Neural cell (in vitro differentiated cells): ENCODE measurements at regions not wholly inside any gene's neighbourhood (a gene's known extent, or its start where the extent isn't known, plus 50 kb on each side); places are given as distances from the start of the nearest gene placed in this dataset.

Experiments
- EZH2 ChIP-seq: fragments of 200-600, 300-800 bp; shearing (Covaris generic), sonication (generic); IDR thresholded peaks from 2 replicates; pipeline ENCODE4 v1.6.1; 2014; ENCODE audit warnings: antibody characterized with exemption, low read length, borderline replicate concordance, mild to moderate bottlenecking; ENCODE audit not compliant: insufficient read depth, poor library complexity, severe bottlenecking
- POLR2AphosphoS5 ChIP-seq: IDR thresholded peaks from 2 replicates; pipeline ENCODE4 v1.6.1; 2012
- RAD21 ChIP-seq: fragments of 450-650 bp; conservative IDR thresholded peaks from 2 replicates; pipeline ENCODE4 v1.6.1; 2014; ENCODE audit warnings: antibody characterized with exemption, mild to moderate bottlenecking, moderate library complexity
- SMC3 ChIP-seq: fragments of 450-650 bp; conservative IDR thresholded peaks from 2 replicates; pipeline ENCODE4 v1.6.1; 2014; ENCODE audit warnings: antibody characterized with exemption, mild to moderate bottlenecking, moderate library complexity; ENCODE audit not compliant: poor library complexity
- TAF1 ChIP-seq: IDR thresholded peaks from 2 replicates; pipeline ENCODE4 v1.6.1; 2012; ENCODE audit warnings: low read depth
- TF ChIP-seq, protein P1 (sequence below): fragments of 450-650 bp; IDR thresholded peaks from 2 replicates; pipeline ENCODE4 v1.5.1; 2014; ENCODE audit warnings: antibody characterized with exemption, mild to moderate bottlenecking, moderate library complexity; ENCODE audit not compliant: poor library complexity, severe bottlenecking
- TF ChIP-seq, protein P2 (sequence below): IDR thresholded peaks from 2 replicates; pipeline ENCODE4 v1.6.1; 2012; ENCODE audit warnings: borderline replicate concordance

DNA sequence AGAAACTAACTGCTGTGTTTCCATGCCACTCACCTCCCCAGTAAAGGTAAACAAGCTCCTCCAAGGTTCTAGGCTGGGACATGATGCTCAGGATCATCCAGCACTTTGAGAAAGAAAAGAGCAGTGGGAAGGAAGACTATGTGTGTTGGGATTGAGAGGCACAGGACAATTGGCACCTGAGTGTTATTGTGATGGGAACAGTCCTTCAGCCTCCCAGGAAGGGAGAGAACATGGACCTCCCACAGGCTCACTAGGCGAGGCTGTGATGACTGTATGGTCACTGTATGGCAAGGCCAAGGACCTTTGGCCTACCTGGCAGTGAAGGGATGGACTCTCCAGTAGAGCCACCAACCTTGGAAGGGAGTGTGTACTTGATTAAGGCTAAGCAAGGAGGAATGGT, 123.2 kb upstream of the UNC5B start:
- TF ChIP-seq POLR2AphosphoS5 (no peak), EZH2 (no peak), RAD21 (no peak), TAF1 (no peak), SMC3 (no peak)
- TF ChIP-seq, protein P1, sequence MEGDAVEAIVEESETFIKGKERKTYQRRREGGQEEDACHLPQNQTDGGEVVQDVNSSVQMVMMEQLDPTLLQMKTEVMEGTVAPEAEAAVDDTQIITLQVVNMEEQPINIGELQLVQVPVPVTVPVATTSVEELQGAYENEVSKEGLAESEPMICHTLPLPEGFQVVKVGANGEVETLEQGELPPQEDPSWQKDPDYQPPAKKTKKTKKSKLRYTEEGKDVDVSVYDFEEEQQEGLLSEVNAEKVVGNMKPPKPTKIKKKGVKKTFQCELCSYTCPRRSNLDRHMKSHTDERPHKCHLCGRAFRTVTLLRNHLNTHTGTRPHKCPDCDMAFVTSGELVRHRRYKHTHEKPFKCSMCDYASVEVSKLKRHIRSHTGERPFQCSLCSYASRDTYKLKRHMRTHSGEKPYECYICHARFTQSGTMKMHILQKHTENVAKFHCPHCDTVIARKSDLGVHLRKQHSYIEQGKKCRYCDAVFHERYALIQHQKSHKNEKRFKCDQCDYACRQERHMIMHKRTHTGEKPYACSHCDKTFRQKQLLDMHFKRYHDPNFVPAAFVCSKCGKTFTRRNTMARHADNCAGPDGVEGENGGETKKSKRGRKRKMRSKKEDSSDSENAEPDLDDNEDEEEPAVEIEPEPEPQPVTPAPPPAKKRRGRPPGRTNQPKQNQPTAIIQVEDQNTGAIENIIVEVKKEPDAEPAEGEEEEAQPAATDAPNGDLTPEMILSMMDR: no peak
- TF ChIP-seq, protein P2, sequence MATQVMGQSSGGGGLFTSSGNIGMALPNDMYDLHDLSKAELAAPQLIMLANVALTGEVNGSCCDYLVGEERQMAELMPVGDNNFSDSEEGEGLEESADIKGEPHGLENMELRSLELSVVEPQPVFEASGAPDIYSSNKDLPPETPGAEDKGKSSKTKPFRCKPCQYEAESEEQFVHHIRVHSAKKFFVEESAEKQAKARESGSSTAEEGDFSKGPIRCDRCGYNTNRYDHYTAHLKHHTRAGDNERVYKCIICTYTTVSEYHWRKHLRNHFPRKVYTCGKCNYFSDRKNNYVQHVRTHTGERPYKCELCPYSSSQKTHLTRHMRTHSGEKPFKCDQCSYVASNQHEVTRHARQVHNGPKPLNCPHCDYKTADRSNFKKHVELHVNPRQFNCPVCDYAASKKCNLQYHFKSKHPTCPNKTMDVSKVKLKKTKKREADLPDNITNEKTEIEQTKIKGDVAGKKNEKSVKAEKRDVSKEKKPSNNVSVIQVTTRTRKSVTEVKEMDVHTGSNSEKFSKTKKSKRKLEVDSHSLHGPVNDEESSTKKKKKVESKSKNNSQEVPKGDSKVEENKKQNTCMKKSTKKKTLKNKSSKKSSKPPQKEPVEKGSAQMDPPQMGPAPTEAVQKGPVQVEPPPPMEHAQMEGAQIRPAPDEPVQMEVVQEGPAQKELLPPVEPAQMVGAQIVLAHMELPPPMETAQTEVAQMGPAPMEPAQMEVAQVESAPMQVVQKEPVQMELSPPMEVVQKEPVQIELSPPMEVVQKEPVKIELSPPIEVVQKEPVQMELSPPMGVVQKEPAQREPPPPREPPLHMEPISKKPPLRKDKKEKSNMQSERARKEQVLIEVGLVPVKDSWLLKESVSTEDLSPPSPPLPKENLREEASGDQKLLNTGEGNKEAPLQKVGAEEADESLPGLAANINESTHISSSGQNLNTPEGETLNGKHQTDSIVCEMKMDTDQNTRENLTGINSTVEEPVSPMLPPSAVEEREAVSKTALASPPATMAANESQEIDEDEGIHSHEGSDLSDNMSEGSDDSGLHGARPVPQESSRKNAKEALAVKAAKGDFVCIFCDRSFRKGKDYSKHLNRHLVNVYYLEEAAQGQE: no peak
